ENCODE measurements at regions not wholly inside any gene's neighbourhood (a gene's known extent, or its start where the extent isn't known, plus 50 kb on each side); places are given as distances from the start of the nearest gene placed in this dataset.

- TF ChIP-seq SIN3A (IDR thresholded peaks at IDR 0.05; ENCODE audit: borderline replicate concordance, insufficient read depth, low read length): no peak
- TF ChIP-seq POLR2AphosphoS5 (IDR thresholded peaks at IDR 0.05; ENCODE audit: low read depth, low read length): no peak
- TF ChIP-seq TAF1 (IDR thresholded peaks at IDR 0.05; ENCODE audit: borderline replicate concordance, insufficient read depth, low read length): no peak
These were observed 745.9 kb upstream of the SLC8A1 start for GRCh38 chr2:41197781-41198180.
